Lower lobe of right lung (tissue), 2 donors: ENCODE measurements at regions not wholly inside any gene's neighbourhood (a gene's known extent, or its start where the extent isn't known, plus 50 kb on each side); places are given as distances from the start of the nearest gene placed in this dataset.

ENCODE experiments used
- ATAC-seq, 2 donors: fragments of 200-7000 bp; cut with Tn5 transposase; one replicate each; pipeline ENCODE4 v1.9.1; 2020 to 2022; ENCODE audit warnings: mild to moderate bottlenecking in 2 of 2, moderate library complexity in 2 of 2
- DNase-seq: peaks from one replicate; pipeline ENCODE4 v3.0.0-alpha.2; 2020
- H3K27ac ChIP-seq: fragments of 200-600 bp; one replicate; pipeline ENCODE4 v1.8.0; 2022
- H3K27me3 ChIP-seq: fragments of 200-600 bp; one replicate; pipeline ENCODE4 v1.8.0; 2022; ENCODE audit warnings: low read depth
- H3K36me3 ChIP-seq: fragments of 200-600 bp; one replicate; pipeline ENCODE4 v1.8.0; 2022; ENCODE audit warnings: mild to moderate bottlenecking
- H3K4me1 ChIP-seq: fragments of 200-600 bp; one replicate; pipeline ENCODE4 v1.8.0; 2022
- H3K4me3 ChIP-seq: fragments of 200-600 bp; one replicate; pipeline ENCODE4 v1.8.0; 2022; ENCODE audit warnings: mild to moderate bottlenecking
- H3K9me3 ChIP-seq: fragments of 200-600 bp; one replicate; pipeline ENCODE4 v1.8.0; 2022
- intact Hi-C: fragments of 100-400 bp; cut with DNase I; formaldehyde crosslinking; loops from one replicate; pipeline ENCODE4 v1.11.0; 2022
- TF ChIP-seq, protein P1 (sequence below): fragments of 200-600 bp; IDR thresholded peaks from one replicate; pipeline ENCODE4 v1.8.0; 2022; ENCODE audit warnings: antibody characterized with exemption, mild to moderate bottlenecking
- donor health status: DM: no; HTN: yes; CAD: no; lungs with severe emphysema.

DNA sequence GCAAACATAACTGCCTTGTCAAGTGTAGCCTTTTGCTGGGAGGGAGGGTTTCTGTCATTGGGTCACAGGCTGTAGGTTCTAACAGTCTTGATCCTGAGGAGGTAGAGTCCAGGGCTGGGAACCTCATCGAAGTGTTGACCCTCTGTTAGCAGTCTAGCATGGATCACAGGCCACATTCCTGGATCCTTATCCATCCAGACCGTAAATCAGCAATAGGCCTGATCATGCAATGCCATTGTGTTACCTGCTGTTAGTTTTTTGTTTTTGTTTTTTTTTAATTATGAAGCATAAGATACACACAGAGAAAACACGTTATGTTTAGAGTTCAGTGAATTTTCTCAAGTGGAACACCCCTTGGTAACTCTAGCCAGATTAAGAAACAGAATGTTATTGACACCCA, 282.0 kb upstream of the TPM1 start:
- ATAC-seq = no peak
- TF ChIP-seq, protein P1, sequence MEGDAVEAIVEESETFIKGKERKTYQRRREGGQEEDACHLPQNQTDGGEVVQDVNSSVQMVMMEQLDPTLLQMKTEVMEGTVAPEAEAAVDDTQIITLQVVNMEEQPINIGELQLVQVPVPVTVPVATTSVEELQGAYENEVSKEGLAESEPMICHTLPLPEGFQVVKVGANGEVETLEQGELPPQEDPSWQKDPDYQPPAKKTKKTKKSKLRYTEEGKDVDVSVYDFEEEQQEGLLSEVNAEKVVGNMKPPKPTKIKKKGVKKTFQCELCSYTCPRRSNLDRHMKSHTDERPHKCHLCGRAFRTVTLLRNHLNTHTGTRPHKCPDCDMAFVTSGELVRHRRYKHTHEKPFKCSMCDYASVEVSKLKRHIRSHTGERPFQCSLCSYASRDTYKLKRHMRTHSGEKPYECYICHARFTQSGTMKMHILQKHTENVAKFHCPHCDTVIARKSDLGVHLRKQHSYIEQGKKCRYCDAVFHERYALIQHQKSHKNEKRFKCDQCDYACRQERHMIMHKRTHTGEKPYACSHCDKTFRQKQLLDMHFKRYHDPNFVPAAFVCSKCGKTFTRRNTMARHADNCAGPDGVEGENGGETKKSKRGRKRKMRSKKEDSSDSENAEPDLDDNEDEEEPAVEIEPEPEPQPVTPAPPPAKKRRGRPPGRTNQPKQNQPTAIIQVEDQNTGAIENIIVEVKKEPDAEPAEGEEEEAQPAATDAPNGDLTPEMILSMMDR = no peak
- Histone ChIP-seq H3K27me3 (no peaks in the 10 kb centered on the region), H3K27ac (no peak overlapping the region), H3K4me3 (no peak overlapping the region), H3K4me1 (peaks cover 11% of the 10 kb centered on the region), H3K36me3 (peaks cover 6% of the 10 kb centered on the region), H3K9me3 (no peaks in the 10 kb centered on the region)
- no peak for DNase-seq
- intact Hi-C loops = no loop called here

DNA sequence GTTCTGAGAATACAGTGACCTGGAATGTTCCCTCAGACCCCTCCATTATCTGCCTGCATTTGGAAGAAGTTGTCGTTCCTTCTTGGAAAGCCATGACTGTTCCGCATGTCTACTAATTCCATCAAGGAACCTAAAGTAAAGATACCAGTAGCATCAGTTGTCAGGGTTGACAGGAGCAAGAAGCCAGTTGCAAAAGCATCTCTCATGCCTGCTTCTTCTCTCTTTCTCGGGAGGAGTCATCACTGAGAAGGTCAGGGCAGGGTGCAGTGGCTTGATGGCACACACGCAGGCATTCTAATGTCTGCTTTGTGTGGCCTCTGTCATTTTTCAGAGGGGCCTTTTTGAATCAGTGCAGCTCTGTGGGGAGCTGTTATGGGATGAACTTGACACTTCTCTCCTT, 276.6 kb upstream of the TPM1 start:
- no peak for DNase-seq
- H3K9me3 ChIP-seq = no peaks in the 10 kb centered on the region
- no peak for ATAC-seq
- H3K27ac ChIP-seq = no peak overlapping the region
- no peak overlapping the region for H3K4me3 ChIP-seq
- TF ChIP-seq, protein P1 = no peak
- intact Hi-C loops = no loop called here
- no peaks in the 10 kb centered on the region for H3K4me1 ChIP-seq
- no peaks in the 10 kb centered on the region for H3K27me3 ChIP-seq
- H3K36me3 ChIP-seq = peaks cover 21% of the 10 kb centered on the region

DNA sequence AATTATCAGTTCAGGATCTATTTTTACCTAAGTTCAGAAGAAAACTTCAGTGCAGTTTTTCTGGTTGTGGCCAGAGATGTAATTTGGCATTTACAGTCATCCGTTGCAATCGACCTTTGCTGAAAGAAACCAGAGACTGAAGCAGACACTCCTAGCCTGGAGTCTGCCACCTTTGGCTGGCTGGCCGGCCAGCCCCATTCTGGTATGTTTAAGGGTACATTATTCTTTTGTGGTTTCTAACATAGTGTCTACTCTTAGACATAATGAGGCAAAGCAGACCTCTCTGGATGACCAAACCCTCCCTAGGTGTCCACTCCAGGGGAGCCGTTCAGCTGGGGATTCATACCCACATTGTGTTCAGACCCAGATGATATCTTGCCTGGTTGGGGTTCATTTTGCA, 275.9 kb upstream of the TPM1 start:
- no peak overlapping the region for H3K27ac ChIP-seq
- intact Hi-C loops = no loop called here
- no peaks in the 10 kb centered on the region for H3K4me1 ChIP-seq
- H3K36me3 ChIP-seq = peaks cover 26% of the 10 kb centered on the region
- H3K4me3 ChIP-seq = no peak overlapping the region
- no peak for ATAC-seq
- no peak for DNase-seq
- no peaks in the 10 kb centered on the region for H3K27me3 ChIP-seq
- TF ChIP-seq, protein P1 = no peak
- H3K9me3 ChIP-seq = no peaks in the 10 kb centered on the region

DNA sequence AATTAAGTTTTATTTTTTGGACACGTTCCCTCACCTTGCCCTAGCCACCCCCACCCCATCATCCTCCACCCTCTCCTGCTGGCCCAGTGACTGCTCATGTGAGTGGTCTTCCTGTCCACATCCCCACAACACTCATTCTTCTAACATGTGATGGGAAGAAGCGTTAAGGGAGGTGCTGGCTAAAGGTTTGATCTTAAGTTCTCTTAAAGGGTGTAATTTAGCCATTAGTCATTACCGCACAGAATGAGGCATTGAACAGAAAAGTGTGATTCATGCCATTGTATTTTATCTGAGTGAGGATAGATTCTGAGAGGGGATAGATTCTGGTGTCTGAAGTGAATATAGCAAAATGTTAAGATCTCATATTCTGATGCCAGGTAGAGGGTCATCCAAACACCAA, 272.9 kb upstream of the TPM1 start:
- Histone ChIP-seq H3K4me3 (no peak overlapping the region), H3K27ac (no peak overlapping the region), H3K4me1 (no peaks in the 10 kb centered on the region), H3K9me3 (no peaks in the 10 kb centered on the region), H3K27me3 (no peaks in the 10 kb centered on the region), H3K36me3 (peaks cover 20% of the 10 kb centered on the region)
- no peak for DNase-seq
- TF ChIP-seq, protein P1 = no peak
- intact Hi-C loops = no loop called here
- ATAC-seq = no peak

DNA sequence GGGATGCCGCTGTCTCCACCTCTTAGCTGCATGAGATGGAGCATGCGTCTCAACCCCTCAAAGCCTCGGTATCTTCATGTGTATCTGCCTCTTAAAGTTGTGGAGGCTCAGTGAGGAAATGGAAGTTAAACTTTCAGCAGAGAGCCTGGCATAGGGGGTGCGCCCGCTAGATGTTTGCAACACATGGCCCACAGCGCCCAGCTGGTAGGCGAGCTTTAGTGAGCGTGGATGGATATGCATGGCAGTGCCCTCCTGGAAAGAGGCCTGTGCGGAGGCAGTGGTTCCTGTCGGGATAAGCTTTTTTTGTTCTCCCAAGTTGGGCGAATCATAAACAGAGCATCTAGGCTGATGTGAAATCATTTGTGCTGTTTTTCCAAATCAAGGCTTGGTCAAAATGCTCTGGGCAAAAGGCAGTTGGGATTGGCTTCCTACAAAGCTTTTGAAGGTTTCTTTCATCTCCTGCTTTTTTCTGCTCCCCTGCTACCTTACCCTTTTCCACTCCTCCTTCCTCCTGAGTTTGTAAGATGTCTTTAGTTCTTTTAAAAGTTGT, 272.4 kb upstream of the TPM1 start:
- TF ChIP-seq, protein P1 = no peak
- ATAC-seq = no peak
- H3K36me3 ChIP-seq = peaks cover 20% of the 10 kb centered on the region

DNA sequence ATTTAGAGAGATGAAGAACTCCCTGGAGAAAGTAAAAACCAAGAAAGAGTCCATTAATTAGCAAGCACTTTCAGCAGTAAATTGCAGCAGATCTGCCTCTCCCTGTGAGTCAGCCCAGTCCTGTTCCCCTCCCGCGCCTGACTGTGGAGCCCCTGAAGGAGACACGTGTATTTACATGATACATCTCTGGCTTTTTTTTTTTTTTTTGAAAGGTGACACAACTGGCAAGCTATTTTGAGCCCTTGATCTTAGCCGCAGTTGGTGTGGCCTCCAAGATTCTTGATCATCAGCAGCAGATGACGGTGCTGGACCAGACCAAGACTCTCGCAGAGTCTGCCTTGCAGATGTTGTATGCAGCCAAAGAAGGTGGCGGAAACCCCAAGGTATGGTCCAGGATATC, 271.8 kb upstream of the TPM1 start:
- TF ChIP-seq, protein P1 = no peak
- no peak for DNase-seq
- no peaks in the 10 kb centered on the region for H3K27me3 ChIP-seq
- intact Hi-C loops = no loop called here
- ATAC-seq = no peak
- no peak overlapping the region for H3K27ac ChIP-seq
- H3K4me1 ChIP-seq = no peaks in the 10 kb centered on the region
- H3K4me3 ChIP-seq = no peak overlapping the region
- H3K9me3 ChIP-seq = no peaks in the 10 kb centered on the region
- H3K36me3 ChIP-seq = peaks cover 20% of the 10 kb centered on the region

More for the DNA sequence above, 272.4 kb upstream of the TPM1 start:
- no peaks in the 10 kb centered on the region for H3K9me3 ChIP-seq
- no peak for DNase-seq
- intact Hi-C loops = no loop called here
- no peaks in the 10 kb centered on the region for H3K27me3 ChIP-seq
- no peak overlapping the region for H3K4me3 ChIP-seq
- H3K4me1 ChIP-seq = no peaks in the 10 kb centered on the region
- no peak overlapping the region for H3K27ac ChIP-seq
